NOMO-1 treated with DMSO at 0.1 percent for 48 hours (cell line): ENCODE measurements at regions not wholly inside any gene's neighbourhood (a gene's known extent, or its start where the extent isn't known, plus 50 kb on each side); places are given as distances from the start of the nearest gene placed in this dataset.
A peak's percentile ranks its signal among the peaks of the same experiment; 100 is the strongest.
"Not testable (repeated sequence)": the region's sequence is repeated elsewhere in the genome, so short reads cannot be mapped to it uniquely, and the experiment has no call there.

Experiments
- DNase-seq: peaks from one replicate; lab custom pipeline; 2025; ENCODE audit not compliant: unreplicated experiment; lab: John Stamatoyannopoulos, UW

DNA sequence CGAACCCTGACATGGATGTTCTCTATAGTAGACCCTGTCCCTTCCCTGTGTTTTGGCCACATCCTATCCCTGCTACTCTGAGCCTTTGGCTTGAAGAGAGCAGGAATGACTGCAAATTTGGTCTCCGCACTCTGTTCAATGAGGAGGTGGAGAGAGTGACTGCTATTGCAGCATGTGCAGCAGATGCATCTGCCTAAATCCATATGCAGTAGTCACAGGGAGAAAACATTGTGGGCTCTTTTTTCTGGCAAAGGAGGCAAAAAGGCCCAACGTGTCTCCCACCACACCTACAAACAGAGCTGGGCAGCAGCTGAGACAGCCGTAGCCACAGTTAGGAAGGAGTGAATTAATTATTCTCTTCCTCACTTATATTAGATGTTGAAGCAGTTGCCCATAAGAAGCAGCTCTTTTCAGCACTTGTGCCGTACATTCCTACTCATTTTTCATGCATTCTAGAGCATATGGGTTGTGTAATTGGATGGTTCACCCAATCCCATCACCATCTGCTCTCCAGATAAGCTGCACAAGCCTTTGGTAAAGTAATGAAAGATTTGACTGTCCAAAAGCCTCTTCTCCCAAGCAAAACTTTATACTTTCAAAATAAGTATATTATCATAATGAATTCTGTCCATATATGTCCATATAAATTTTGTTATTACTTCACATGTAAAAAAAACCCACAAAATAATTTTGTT lies 147.9 kb upstream of the FAM47A start:
- no peak for DNase-seq

DNA sequence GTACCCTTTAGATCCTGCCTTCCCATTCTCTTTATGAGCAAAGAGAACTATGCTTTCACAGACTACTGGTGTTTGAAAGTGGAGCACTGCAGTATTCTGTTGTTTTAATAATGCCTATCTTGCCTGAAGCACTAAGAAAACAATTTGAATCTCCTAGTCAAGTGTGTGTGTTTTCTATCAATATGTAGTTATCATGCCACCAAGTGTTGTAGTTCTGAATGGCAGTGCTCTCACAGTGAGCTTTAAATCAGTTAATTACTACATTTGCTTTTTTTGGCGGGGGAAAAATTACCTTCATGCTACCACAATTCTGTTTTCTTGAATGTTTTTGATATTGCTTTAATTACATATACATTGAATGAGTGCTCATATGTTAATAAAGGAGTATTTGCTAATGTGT lies 143.6 kb upstream of the FAM47A start:
- DNase-seq = peak; percentile 39

DNA sequence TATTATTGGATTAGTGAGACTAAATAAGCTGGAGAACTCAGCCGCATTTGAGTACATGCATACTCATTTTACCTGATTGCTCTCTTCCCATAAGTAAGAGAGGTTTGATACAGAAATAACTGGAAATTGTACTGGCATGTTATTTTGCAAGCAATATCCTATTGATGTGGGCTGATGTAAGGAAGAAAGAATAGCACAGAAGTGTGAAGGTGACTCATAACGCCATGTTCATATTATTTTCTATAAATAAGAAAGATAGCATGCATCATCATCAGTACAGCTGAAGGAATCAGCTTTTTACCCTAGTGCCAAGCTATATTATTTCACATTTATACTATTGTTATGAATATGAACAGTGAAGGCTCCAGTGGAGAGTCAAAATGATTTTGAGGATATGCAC lies 138.3 kb upstream of the FAM47A start:
- DNase-seq = no peak

DNA sequence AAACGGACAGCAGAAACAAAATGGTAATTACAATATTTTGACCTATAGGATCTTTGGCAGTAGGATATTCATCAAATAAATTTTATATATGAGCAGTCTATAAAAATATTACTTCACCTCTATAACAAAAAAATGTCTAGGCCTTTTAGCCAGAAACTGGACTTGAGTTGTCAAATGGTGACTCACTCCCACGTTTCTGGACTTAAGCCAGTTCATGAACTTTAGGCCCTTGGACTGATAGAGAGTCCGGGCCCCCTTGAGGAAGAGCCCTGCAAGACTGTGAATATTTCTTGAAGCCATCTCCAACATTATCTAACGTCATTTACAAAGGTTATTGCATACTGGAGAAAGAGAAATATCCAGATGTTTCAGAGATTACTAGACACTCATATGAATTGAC lies 106.8 kb upstream of the FAM47A start:
- DNase-seq = no peak

DNA sequence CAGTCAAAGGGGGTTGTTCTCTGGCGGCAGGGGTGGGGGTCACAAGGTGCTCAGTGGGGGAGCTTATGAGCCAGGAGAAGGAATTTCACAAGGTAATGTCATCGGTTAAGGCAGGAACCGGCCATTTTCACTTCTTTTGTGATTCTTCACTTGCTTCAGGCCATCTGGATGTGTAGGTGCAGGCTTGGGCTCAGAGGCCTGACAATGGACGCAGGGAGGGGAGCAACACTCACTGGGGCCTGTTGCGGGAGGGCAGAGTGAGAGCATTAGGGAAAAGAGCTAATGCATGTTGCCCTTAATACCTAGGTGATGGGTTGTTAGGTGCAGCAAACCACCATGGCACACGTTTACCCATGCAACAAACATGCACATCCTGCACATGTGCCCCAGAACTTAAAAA lies 98.0 kb upstream of the FAM47A start:
- not testable (repeated sequence) for DNase-seq

DNA sequence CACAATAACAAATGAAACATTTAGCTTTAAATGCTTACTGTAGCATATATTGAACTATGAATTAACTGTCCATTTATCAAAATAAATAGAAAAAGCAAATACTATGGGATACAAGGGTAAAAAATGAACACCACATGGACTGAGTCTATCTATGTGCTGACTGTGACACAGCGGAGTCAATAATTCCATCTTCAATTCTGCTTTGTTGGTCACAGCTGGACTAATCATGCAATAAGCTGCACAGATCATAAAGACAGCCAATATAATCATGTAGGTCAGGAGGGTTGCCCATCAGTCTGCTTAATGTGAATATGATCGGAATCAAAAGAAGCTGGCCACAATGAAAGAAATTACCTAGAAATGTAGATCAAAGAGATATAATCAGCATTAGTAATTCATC lies 95.7 kb upstream of the FAM47A start:
- DNase-seq = no peak

DNA sequence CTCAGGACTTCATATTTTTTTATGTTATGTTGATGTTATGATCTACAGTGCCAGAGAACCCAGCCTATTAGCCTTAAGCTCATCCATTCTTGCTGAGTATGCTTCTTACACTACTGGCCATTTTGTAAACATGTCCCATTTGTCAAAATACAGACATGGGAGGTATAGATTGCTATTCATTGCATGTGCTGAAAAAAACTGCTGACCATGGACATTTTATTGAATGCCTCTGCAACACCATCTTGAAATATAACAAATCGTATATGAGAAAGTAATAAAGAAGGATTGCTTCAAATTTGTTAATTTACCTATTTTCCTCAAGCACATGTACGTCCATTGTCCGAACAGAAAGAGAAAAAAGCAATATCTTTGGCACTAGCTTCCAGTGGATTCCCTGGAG lies 91.5 kb upstream of the FAM47A start:
- DNase-seq = no peak

DNA sequence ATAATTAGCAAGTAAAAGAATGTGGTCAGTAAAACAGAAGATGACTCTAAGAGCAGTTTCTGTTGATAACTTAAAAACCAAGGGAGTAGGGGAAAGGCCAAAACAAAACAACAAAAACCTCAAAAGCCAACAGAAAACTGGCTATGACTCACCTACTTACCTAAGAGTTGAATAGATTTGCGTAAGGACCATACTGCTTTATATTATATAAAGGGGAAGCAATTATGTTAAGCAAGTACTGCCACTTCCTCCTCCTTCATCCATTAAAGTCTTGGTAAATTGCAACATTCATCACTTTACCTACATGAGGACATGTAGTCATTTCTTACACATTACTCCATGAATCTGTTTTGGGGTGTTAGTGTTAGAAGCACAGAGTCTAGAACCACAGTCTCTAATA lies 85.9 kb upstream of the FAM47A start:
- DNase-seq = peak; percentile 97

DNA sequence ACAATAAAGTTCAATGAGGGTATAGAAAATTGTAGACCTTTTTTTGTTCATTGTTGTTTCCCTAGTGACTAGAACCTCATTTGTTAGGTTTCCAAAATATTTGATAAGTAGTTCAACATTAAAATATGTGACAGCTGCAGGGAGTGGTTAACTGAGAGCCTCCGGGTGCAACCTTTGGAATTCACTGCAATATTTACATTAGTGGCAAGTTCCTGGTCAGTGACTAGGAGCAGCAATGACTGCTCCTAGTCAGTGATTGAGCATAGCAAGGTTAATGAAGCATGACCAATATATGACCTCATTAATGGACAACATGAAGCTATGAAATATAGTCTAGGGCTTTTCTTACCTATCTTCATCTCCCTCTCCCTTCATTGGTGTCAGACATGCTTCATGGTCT lies 65.8 kb upstream of the FAM47A start:
- DNase-seq = no peak
